ENCODE measurements at regions not wholly inside any gene's neighbourhood (a gene's known extent, or its start where the extent isn't known, plus 50 kb on each side); places are given as distances from the start of the nearest gene placed in this dataset.

GRCh38 chr5:24232929-24233498 lies 411.8 kb downstream of the CDH10 start:
- no peak overlapping the region for H3K4me2 ChIP-seq (ENCODE audit: control insufficient read depth, extremely low read depth, insufficient read depth, low read depth, low read length)
- H2AFZ ChIP-seq (ENCODE audit: control insufficient read depth, low read length), result no peak overlapping the region
- FAIRE-seq (no peak), DNase-seq (ENCODE audit: low read depth, low spot score) (no peak)
- H3K36me3 ChIP-seq (ENCODE audit: control insufficient read depth in 2 of 2, extremely low read depth in 1 of 2, insufficient read depth in 2 of 2, low read length in 2 of 2), result no peaks in the 10 kb centered on the region
- dilution Hi-C loops (cut with MboI; ENCODE audit: extremely low pct_ligation_motif_present, low sequenced_read_pairs), result no loop called here
- H3K9me3 ChIP-seq (ENCODE audit: control insufficient read depth, low read depth, low read length), result no peaks in the 10 kb centered on the region
- TF ChIP-seq EZH2 (IDR thresholded peaks at IDR 0.05; ENCODE audit: low read length) (no peak), CTCF (optimal IDR thresholded peaks at IDR 0.05 in 1 of 3, IDR thresholded peaks at IDR 0.05 in 1 of 3, conservative IDR thresholded peaks at IDR 0.05 in 1 of 3; ENCODE audit: extremely low read depth in 1 of 3, insufficient read depth in 2 of 3, low read length in 3 of 3) (no peak)
- no peak overlapping the region for H3K27ac ChIP-seq (ENCODE audit: control insufficient read depth, insufficient read depth, low read length)
- no peak overlapping the region for H3K4me3 ChIP-seq (ENCODE audit: control insufficient read depth in 2 of 3, extremely low read depth in 1 of 3, insufficient read depth in 2 of 3, low read depth in 1 of 3, low read length in 3 of 3)
- H3K9me1 ChIP-seq (ENCODE audit: control insufficient read depth, extremely low read depth, insufficient read depth, low read length), result no peaks in the 10 kb centered on the region
- H3K27me3 ChIP-seq (ENCODE audit: control insufficient read depth, extremely low read depth, insufficient read depth, low read length), result no peaks in the 10 kb centered on the region
- no peaks in the 10 kb centered on the region for H3K79me2 ChIP-seq (ENCODE audit: control insufficient read depth, insufficient read depth, low read length)
- no peaks in the 10 kb centered on the region for H4K20me1 ChIP-seq (ENCODE audit: control insufficient read depth, extremely low read depth, insufficient read depth, low read length)
- H3K9ac ChIP-seq (ENCODE audit: control insufficient read depth, extremely low read depth, insufficient read depth, low read length), result no peak overlapping the region
- H3K4me1 ChIP-seq (ENCODE audit: control insufficient read depth, extremely low read depth, insufficient read depth, low read length), result no peaks in the 10 kb centered on the region

- no peak for FAIRE-seq
- TF ChIP-seq CTCF (optimal IDR thresholded peaks at IDR 0.05 in 1 of 3, IDR thresholded peaks at IDR 0.05 in 1 of 3, conservative IDR thresholded peaks at IDR 0.05 in 1 of 3; ENCODE audit: extremely low read depth in 1 of 3, insufficient read depth in 2 of 3, low read length in 3 of 3) (no peak), EZH2 (IDR thresholded peaks at IDR 0.05; ENCODE audit: low read length) (no peak)
- Histone ChIP-seq H3K36me3 (ENCODE audit: control insufficient read depth in 2 of 2, extremely low read depth in 1 of 2, insufficient read depth in 2 of 2, low read length in 2 of 2) (no peaks in the 10 kb centered on the region), H3K4me3 (ENCODE audit: control insufficient read depth in 2 of 3, extremely low read depth in 1 of 3, insufficient read depth in 2 of 3, low read depth in 1 of 3, low read length in 3 of 3) (no peak overlapping the region), H3K9me1 (ENCODE audit: control insufficient read depth, extremely low read depth, insufficient read depth, low read length) (no peaks in the 10 kb centered on the region), H2AFZ (ENCODE audit: control insufficient read depth, low read length) (no peak overlapping the region), H3K9ac (ENCODE audit: control insufficient read depth, extremely low read depth, insufficient read depth, low read length) (no peak overlapping the region), H3K27me3 (ENCODE audit: control insufficient read depth, extremely low read depth, insufficient read depth, low read length) (no peaks in the 10 kb centered on the region), H3K9me3 (ENCODE audit: control insufficient read depth, low read depth, low read length) (no peaks in the 10 kb centered on the region), H3K79me2 (ENCODE audit: control insufficient read depth, insufficient read depth, low read length) (no peaks in the 10 kb centered on the region), H4K20me1 (ENCODE audit: control insufficient read depth, extremely low read depth, insufficient read depth, low read length) (no peaks in the 10 kb centered on the region), H3K4me2 (ENCODE audit: control insufficient read depth, extremely low read depth, insufficient read depth, low read depth, low read length) (no peak overlapping the region), H3K27ac (ENCODE audit: control insufficient read depth, insufficient read depth, low read length) (no peak overlapping the region), H3K4me1 (ENCODE audit: control insufficient read depth, extremely low read depth, insufficient read depth, low read length) (no peaks in the 10 kb centered on the region)
- no peak for DNase-seq (ENCODE audit: low read depth, low spot score)
- dilution Hi-C loops (cut with MboI; ENCODE audit: extremely low pct_ligation_motif_present, low sequenced_read_pairs), result no loop called here
Observed at GRCh38 chr5:24235946-24236345, 408.8 kb downstream of the CDH10 start.
